WTC11 (cell line): ENCODE measurements at regions not wholly inside any gene's neighbourhood (a gene's known extent, or its start where the extent isn't known, plus 50 kb on each side); places are given as distances from the start of the nearest gene placed in this dataset.

Experiments used
- AFF4 ChIP-seq: sonication (generic); formaldehyde crosslinking; IDR thresholded peaks from 2 replicates; pipeline ENCODE4 v1.8.1; 2023; ENCODE audit warnings: mild to moderate bottlenecking, missing genetic modification reagents, borderline replicate concordance
- ATF3 ChIP-seq: sonication (generic); formaldehyde crosslinking; conservative IDR thresholded peaks from 2 replicates; pipeline ENCODE4 v1.8.1; 2022; ENCODE audit warnings: mild to moderate bottlenecking, missing genetic modification reagents
- CTCF ChIP-seq: fragments of 200-600 bp; IDR thresholded peaks from 2 replicates; pipeline ENCODE4 v1.8.0; 2022; ENCODE audit warnings: antibody characterized with exemption
- JUN ChIP-seq: sonication (generic); formaldehyde crosslinking; IDR thresholded peaks from 2 replicates; pipeline ENCODE4 v1.8.0; 2023; ENCODE audit warnings: mild to moderate bottlenecking, missing genetic modification reagents
- MAX ChIP-seq: sonication (generic); formaldehyde crosslinking; IDR thresholded peaks from 2 replicates; pipeline ENCODE4 v1.8.0; 2022; ENCODE audit warnings: mild to moderate bottlenecking, missing genetic modification reagents
- PREB ChIP-seq: sonication (generic); formaldehyde crosslinking; IDR thresholded peaks from 2 replicates; pipeline ENCODE4 v1.8.1; 2022; ENCODE audit warnings: mild to moderate bottlenecking, missing genetic modification reagents, moderate library complexity, borderline replicate concordance
- SMAD4 ChIP-seq: sonication (generic); formaldehyde crosslinking; IDR thresholded peaks from 2 replicates; pipeline ENCODE4 v1.8.0; 2022; ENCODE audit warnings: mild to moderate bottlenecking, missing genetic modification reagents
- STAT6 ChIP-seq: sonication (generic); formaldehyde crosslinking; conservative IDR thresholded peaks from 2 replicates; pipeline ENCODE4 v1.8.1; 2023; ENCODE audit warnings: mild to moderate bottlenecking, low read depth, missing genetic modification reagents, moderate library complexity
- TCF7 ChIP-seq: sonication (generic); formaldehyde crosslinking; IDR thresholded peaks from 2 replicates; pipeline ENCODE4 v1.8.0; 2022; ENCODE audit warnings: mild to moderate bottlenecking, low read depth, missing genetic modification reagents, moderate library complexity
- ZNF232 ChIP-seq: sonication (generic); formaldehyde crosslinking; IDR thresholded peaks from 2 replicates; pipeline ENCODE4 v1.8.0; 2022; ENCODE audit warnings: mild to moderate bottlenecking, missing genetic modification reagents

- TF ChIP-seq CTCF (no peak), AFF4 (CRISPR knock-in tag) (no peak), MAX (CRISPR knock-in tag) (no peak), PREB (CRISPR knock-in tag) (no peak), SMAD4 (CRISPR knock-in tag) (no peak), ATF3 (CRISPR knock-in tag) (no peak), JUN (CRISPR knock-in tag) (no peak), TCF7 (CRISPR knock-in tag) (no peak), ZNF232 (CRISPR knock-in tag) (no peak), STAT6 (CRISPR knock-in tag) (no peak)
Observed at GRCh38 chr20:53876470-53876869, 193.9 kb downstream of the BCAS1 start.
